ENCODE measurements at regions not wholly inside any gene's neighbourhood (a gene's known extent, or its start where the extent isn't known, plus 50 kb on each side); places are given as distances from the start of the nearest gene placed in this dataset.

DNA sequence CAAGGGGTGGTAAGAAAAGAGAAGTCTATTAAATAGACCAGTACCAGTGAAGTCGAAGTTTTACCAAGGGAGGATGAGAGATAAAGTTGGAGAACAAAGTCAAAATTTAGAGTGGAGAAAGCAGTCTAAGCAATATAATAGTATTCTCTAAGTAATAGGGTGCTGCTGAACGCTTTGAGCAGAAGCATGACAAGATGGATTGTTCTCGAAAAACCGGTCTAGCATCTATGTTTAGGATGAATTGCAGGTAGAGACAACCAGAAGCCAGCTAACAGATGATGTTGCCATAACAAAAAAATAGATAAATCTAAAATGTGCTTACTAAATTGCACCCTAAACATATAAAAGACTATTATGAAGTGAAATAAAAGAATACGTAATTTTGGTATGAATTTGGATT, 237.0 kb downstream of the PRELID2 start:
- Histone ChIP-seq H3K9me2 (ENCODE audit: insufficient read depth) (no peaks in the 10 kb centered on the region; the same call in 1 of the 2 replicates), H4K20me1 (replicated peaks; ENCODE audit: insufficient read depth) (no peaks in the 10 kb centered on the region), H3K4me3 (no peak overlapping the region), H3K79me2 (replicated peaks; ENCODE audit: insufficient read depth) (no peaks in the 10 kb centered on the region), H3F3A (replicated peaks; ENCODE audit: low read depth) (no peaks in the 10 kb centered on the region), H2AFZ (no peak overlapping the region), H3K27me3 (ENCODE audit: insufficient read depth) (no peaks in the 10 kb centered on the region), H3K4me2 (no peak overlapping the region), H3K27ac (ENCODE audit: low read depth) (no peak overlapping the region), H3K36me3 (ENCODE audit: insufficient read depth) (no peaks in the 10 kb centered on the region), H3K4me1 (ENCODE audit: insufficient read depth) (no peaks in the 10 kb centered on the region; the same call in 1 of the 2 replicates)
- H3K27me3 Mint-ChIP-seq (ENCODE audit: insufficient read depth, low read depth, poor library complexity), result peaks cover 4% of the 10 kb centered on the region
- DNase-seq (ENCODE audit: low spot score), result no peak
- no peak overlapping the region for H3K4me3 Mint-ChIP-seq
- no peaks in the 10 kb centered on the region for H3K4me1 Mint-ChIP-seq
- no peaks in the 10 kb centered on the region for H3K36me3 Mint-ChIP-seq (ENCODE audit: low read depth)
- TF ChIP-seq POLR2AphosphoS5 (IDR thresholded peaks at IDR 0.05; ENCODE audit: low read depth) (no peak), ZNF114 (CRISPR knock-in tag; IDR thresholded peaks at IDR 0.05) (no peak), CTCF (conservative IDR thresholded peaks at IDR 0.05; ENCODE audit: low read depth in 2 of 2) (no peak), EZH2phosphoT487 (IDR thresholded peaks at IDR 0.05; ENCODE audit: unreplicated experiment) (no peak), EZH2 (IDR thresholded peaks at IDR 0.05; ENCODE audit: low read depth, unreplicated experiment) (no peak), REST (IDR thresholded peaks at IDR 0.05; ENCODE audit: unreplicated experiment) (no peak), ZNF331 (CRISPR knock-in tag; IDR thresholded peaks at IDR 0.05; ENCODE audit: low read depth) (no peak), STAT1 (IDR thresholded peaks at IDR 0.05; ENCODE audit: unreplicated experiment) (no peak), JUNB (IDR thresholded peaks at IDR 0.05; ENCODE audit: unreplicated experiment) (no peak)
- TF ChIP-seq, protein P1, sequence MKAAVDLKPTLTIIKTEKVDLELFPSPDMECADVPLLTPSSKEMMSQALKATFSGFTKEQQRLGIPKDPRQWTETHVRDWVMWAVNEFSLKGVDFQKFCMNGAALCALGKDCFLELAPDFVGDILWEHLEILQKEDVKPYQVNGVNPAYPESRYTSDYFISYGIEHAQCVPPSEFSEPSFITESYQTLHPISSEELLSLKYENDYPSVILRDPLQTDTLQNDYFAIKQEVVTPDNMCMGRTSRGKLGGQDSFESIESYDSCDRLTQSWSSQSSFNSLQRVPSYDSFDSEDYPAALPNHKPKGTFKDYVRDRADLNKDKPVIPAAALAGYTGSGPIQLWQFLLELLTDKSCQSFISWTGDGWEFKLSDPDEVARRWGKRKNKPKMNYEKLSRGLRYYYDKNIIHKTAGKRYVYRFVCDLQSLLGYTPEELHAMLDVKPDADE (IDR thresholded peaks at IDR 0.05), result no peak
- H3K27ac Mint-ChIP-seq, result no peak overlapping the region
- ATAC-seq, result no peak
- no peaks in the 10 kb centered on the region for H3K9me3 Mint-ChIP-seq

DNA sequence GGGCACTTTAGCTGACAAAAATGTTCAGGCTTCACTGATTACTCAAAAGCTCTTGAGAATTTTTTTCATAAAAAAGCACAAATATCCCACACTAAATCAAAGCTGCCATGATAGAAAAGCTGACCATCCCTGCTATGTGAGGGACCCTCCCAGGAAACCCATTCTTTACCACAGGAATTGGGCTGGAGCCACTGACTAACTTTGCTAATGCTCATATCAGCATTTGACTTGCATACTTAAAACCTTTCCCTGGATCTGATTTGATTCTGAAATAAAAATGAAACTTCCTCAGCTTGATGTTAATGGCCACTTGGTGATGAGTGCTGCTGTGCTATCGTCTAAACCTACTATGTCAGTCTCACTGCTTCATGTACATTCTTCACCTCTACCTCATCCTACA, 243.6 kb downstream of the PRELID2 start:
- H3K27ac Mint-ChIP-seq, result no peak overlapping the region
- DNase-seq (ENCODE audit: low spot score), result no peak
- no peak for ATAC-seq
- TF ChIP-seq STAT1 (IDR thresholded peaks at IDR 0.05; ENCODE audit: unreplicated experiment) (no peak), ZNF114 (CRISPR knock-in tag; IDR thresholded peaks at IDR 0.05) (no peak), JUNB (IDR thresholded peaks at IDR 0.05; ENCODE audit: unreplicated experiment) (no peak), CREB1 (CRISPR knock-in tag; IDR thresholded peaks at IDR 0.05; ENCODE audit: low read depth) (no peak), EZH2 (IDR thresholded peaks at IDR 0.05; ENCODE audit: low read depth, unreplicated experiment) (no peak), POLR2AphosphoS5 (IDR thresholded peaks at IDR 0.05; ENCODE audit: low read depth) (no peak), EZH2phosphoT487 (IDR thresholded peaks at IDR 0.05; ENCODE audit: unreplicated experiment) (no peak), CTCF (conservative IDR thresholded peaks at IDR 0.05; ENCODE audit: low read depth in 2 of 2) (no peak), NANOG (IDR thresholded peaks at IDR 0.05; ENCODE audit: borderline replicate concordance) (no peak)
- TF ChIP-seq, protein P1 (IDR thresholded peaks at IDR 0.05), result no peak

More for the DNA sequence above, 243.6 kb downstream of the PRELID2 start:
- H3K9me3 Mint-ChIP-seq, result no peaks in the 10 kb centered on the region
- Histone ChIP-seq H3K4me2 (no peak overlapping the region), H3K36me3 (ENCODE audit: insufficient read depth) (no peaks in the 10 kb centered on the region), H3K79me2 (replicated peaks; ENCODE audit: insufficient read depth) (no peaks in the 10 kb centered on the region), H3K27me3 (ENCODE audit: insufficient read depth) (no peaks in the 10 kb centered on the region), H3K27ac (ENCODE audit: low read depth) (no peak overlapping the region), H2AFZ (no peak overlapping the region), H3F3A (replicated peaks; ENCODE audit: low read depth) (no peaks in the 10 kb centered on the region), H3K4me3 (no peak overlapping the region), H3K4me1 (ENCODE audit: insufficient read depth) (no peaks in the 10 kb centered on the region), H4K20me1 (replicated peaks; ENCODE audit: insufficient read depth) (no peaks in the 10 kb centered on the region), H3K9me2 (ENCODE audit: insufficient read depth) (no peaks in the 10 kb centered on the region)
- H3K4me1 Mint-ChIP-seq, result no peaks in the 10 kb centered on the region
- no peaks in the 10 kb centered on the region for H3K36me3 Mint-ChIP-seq (ENCODE audit: low read depth)
- H3K27me3 Mint-ChIP-seq (ENCODE audit: insufficient read depth, low read depth, poor library complexity), result peaks cover 4% of the 10 kb centered on the region
- H3K4me3 Mint-ChIP-seq, result no peak overlapping the region

Measured in GM23338 (cell line).